Spinal cord (tissue), 9 donors: ENCODE measurements at regions not wholly inside any gene's neighbourhood (a gene's known extent, or its start where the extent isn't known, plus 50 kb on each side); places are given as distances from the start of the nearest gene placed in this dataset.
"Not testable (repeated sequence)": the region's sequence is repeated elsewhere in the genome, so short reads cannot be mapped to it uniquely, and the experiment has no call there.

Experiments used
- DNase-seq, 6 donors: peaks; one replicate each; pipeline versions ENCODE4 v3.0.0 to v3.0.0-alpha.2; 2013 to 2015; ENCODE audit warnings: low spot score in 6 of 6, low read depth in 4 of 6
- H3K27ac ChIP-seq: one replicate; pipeline ENCODE4 v1.5.1; 2013; ENCODE audit warnings: low read depth, low read length, control low read depth
- H3K27me3 ChIP-seq: one replicate; pipeline ENCODE4 v1.6.1; 2013; ENCODE audit warnings: low read length; ENCODE audit not compliant: control insufficient read depth, insufficient read depth
- H3K36me3 ChIP-seq: one replicate; pipeline ENCODE4 v1.6.1; 2013; ENCODE audit warnings: low read length; ENCODE audit not compliant: control insufficient read depth, insufficient read depth
- H3K4me1 ChIP-seq: one replicate; pipeline ENCODE4 v1.6.1; 2013; ENCODE audit warnings: low read length; ENCODE audit not compliant: control insufficient read depth, insufficient read depth
- H3K4me3 ChIP-seq: one replicate; pipeline ENCODE4 v1.5.1; 2013; ENCODE audit warnings: low read depth, low read length, control low read depth
- H3K9me3 ChIP-seq: one replicate; pipeline ENCODE4 v1.6.1; 2013; ENCODE audit warnings: low read length; ENCODE audit not compliant: control insufficient read depth, insufficient read depth
- WGBS: methylation state at CpG from one replicate; pipeline ENCODE4 v1.1.5; 2013; ENCODE audit warnings: missing lambda C conversion rate; ENCODE audit not compliant: insufficient coverage; 5-methylcytosine and 5-hydroxymethylcytosine counted together
- donor health status: healthy.

DNA sequence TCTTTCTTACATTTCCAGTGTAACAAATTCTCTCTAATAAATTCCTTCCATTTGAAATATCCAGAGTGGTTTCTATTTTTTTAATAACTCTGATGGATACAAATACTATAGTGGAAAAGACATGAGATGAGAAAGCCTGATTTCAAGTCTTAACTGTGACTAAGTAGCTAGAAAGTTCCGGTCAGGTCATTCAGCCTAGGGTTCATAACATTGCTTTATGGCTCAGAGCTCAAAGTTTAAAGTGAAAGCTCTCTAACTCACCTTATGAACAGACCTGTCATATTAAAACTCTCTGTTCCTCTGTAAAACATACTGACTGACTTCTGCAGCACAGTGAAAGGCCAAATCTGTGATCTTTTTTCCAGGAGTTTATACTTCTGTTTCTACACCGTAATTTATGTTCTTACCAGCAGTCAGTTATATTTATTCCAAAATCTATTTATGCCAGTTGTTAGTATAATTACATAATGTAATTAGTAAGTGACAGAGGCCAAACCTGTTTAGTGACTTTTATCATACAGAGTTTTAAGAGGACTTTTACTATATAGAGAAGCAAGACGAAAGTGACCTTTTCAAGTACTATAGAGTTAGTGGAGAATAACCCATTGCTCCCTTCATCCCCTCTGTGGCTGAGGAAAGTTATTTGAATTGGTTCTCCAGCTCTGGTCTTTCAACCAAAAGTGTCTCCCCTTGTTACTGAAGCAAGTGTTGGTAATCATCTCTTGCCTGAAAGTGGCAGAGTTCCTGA is 118.8 kb upstream of the PDE1A start:
- Histone ChIP-seq H3K36me3 (no peaks in the 10 kb centered on the region), H3K4me1 (no peaks in the 10 kb centered on the region), H3K27me3 (no peaks in the 10 kb centered on the region), H3K4me3 (no peak overlapping the region), H3K9me3 (no peaks in the 10 kb centered on the region), H3K27ac (no peak overlapping the region)
- 80% methylated on average over 1 of the region's 3 CpGs for WGBS
- no peak for DNase-seq

DNA sequence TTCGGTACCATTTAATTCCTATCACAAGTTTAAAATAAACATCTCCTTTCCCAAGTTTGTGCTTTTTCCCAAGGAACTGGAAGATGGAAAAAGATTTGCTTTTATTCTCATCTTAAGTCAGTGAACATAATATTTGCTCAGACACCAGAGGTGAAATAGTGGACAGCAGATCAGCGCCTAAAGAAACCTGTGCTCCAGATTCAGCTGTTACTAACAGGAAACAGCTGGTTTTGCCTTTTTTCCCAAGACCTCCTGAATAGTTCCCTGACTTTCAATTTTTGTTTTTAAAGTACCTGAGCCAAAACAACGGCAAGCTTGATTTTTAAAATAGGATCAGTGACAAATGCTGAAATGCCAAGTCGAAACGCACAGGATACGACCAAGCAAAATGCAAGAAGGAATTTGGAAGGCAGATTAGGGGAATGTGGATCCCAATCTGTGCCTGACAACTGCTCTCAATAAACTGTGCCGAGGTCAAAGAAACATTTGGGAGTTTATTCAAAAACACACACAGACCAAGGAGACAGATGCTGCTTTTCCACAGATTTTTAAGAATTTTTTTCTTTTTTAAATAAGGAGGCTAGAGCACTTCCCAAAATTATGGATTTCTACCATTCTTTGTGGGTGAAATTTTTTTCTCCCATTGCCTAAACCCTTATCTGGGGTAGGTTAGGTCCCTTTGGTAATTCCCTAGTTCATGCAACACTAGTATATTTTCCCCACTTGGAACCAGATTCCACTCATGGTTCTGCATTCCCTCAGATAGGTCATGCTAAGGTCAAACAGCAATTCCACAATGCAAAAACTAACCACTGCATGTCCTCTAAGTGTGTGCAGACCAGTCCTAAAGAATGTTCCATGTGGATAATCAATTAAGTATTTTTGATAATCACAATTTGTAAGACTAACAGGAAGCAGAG is 121.5 kb upstream of the PDE1A start:
- 62% methylated on average over 5 of the region's 7 CpGs for WGBS
- no peaks in the 10 kb centered on the region for H3K9me3 ChIP-seq
- H3K4me3 ChIP-seq, result no peak overlapping the region
- peak in 1 of 6 donors; percentile 92 for DNase-seq
- H3K36me3 ChIP-seq, result no peaks in the 10 kb centered on the region
- H3K4me1 ChIP-seq, result no peaks in the 10 kb centered on the region
- no peaks in the 10 kb centered on the region for H3K27me3 ChIP-seq
- H3K27ac ChIP-seq, result peak overlapping the region; percentile 12

DNA sequence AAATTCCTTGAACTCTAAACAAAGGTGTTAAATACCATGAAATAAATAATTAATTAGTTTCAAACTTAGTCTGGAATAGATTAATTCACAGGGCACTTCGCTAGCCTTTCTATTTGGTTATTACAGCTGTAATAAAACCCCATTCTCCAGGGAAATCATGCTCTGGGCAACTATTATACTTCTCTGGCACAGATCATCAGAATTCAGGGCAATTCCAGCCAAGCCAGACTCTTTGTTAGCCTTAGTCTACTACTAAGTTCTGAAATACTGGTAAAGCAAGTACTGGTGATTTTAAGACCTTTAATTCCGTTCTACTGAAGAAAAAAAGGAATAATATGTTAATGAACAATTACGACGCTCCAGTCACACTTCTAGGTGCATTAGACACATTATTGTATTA is 123.4 kb upstream of the PDE1A start:
- H3K27ac ChIP-seq, result no peak overlapping the region
- no peak overlapping the region for H3K4me3 ChIP-seq
- WGBS, result no CpG with 5 or more reads among the region's 4 CpGs
- H3K36me3 ChIP-seq, result no peaks in the 10 kb centered on the region
- H3K9me3 ChIP-seq, result no peaks in the 10 kb centered on the region
- H3K27me3 ChIP-seq, result no peaks in the 10 kb centered on the region
- H3K4me1 ChIP-seq, result no peaks in the 10 kb centered on the region
- DNase-seq, result no peak

- WGBS, result 94% methylated on average over 2 of the region's 5 CpGs
- not testable (repeated sequence) for H3K36me3 ChIP-seq, H3K27me3 ChIP-seq, H3K27ac ChIP-seq, DNase-seq, H3K4me1 ChIP-seq, H3K4me3 ChIP-seq, H3K9me3 ChIP-seq
Measured at GRCh38 chr2:182552232-182552631, 125.4 kb upstream of the PDE1A start.

DNA sequence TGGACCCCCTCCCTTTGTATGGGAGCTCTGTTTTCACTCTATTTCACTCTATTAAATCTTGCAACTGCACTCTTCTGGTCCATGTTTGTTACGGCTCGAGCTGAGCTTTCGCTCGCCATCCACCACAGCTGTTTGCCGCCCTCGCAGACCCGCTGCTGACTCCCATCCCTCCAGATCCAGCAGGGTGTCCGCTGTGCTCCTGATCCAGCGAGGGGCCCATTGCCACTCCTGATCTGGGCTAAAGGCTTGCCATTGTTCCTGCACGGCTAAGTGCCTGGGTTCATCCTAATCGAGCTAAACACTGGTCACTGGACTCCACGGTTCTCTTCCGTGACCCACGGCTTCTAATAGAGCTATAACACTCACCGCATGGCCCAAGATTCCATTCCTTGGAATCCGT is 125.9 kb upstream of the PDE1A start:
- H3K36me3 ChIP-seq, DNase-seq, H3K4me1 ChIP-seq, H3K27ac ChIP-seq, H3K4me3 ChIP-seq, H3K9me3 ChIP-seq, H3K27me3 ChIP-seq: not testable (repeated sequence)
- WGBS, result 94% methylated on average over 14 of the region's 16 CpGs

DNA sequence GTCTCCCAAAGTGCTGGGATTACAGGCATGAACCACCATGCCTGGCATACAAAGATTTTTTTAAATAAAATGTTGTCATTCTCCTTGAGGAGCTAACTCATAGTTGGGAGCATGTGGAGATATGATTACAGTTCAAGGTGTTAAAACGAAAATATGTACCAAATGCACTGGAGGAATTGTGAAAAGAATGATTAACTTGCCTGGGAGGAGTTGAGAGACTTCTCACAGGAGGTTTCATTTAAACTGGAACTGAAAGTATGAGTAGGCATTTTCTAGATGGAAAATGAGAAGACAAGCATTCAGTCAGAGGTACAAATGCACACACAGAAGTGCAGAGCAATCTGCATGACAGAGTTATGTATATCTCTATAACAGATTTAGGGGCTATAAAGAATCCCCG is 126.6 kb upstream of the PDE1A start:
- DNase-seq, result no peak
- H3K27me3 ChIP-seq, result no peaks in the 10 kb centered on the region
- no peak overlapping the region for H3K4me3 ChIP-seq
- H3K9me3 ChIP-seq, result no peaks in the 10 kb centered on the region
- no peaks in the 10 kb centered on the region for H3K4me1 ChIP-seq
- no peaks in the 10 kb centered on the region for H3K36me3 ChIP-seq
- no peak overlapping the region for H3K27ac ChIP-seq
- WGBS, result 74% methylated on average over 2 of the region's 2 CpGs

- WGBS, result 88% methylated on average over 1 of the region's 4 CpGs
- Histone ChIP-seq H3K4me1 (no peaks in the 10 kb centered on the region), H3K27ac (no peak overlapping the region), H3K27me3 (no peaks in the 10 kb centered on the region), H3K36me3 (no peaks in the 10 kb centered on the region), H3K4me3 (no peak overlapping the region), H3K9me3 (no peaks in the 10 kb centered on the region)
- peak in 1 of 6 donors; percentile 2 for DNase-seq
Measured at GRCh38 chr2:182554950-182555349, 128.1 kb upstream of the PDE1A start.

GRCh38 chr2:182558564-182558963 is 131.7 kb upstream of the PDE1A start:
- Histone ChIP-seq H3K27me3 (no peaks in the 10 kb centered on the region), H3K36me3 (no peaks in the 10 kb centered on the region), H3K4me3 (no peak overlapping the region), H3K27ac (no peak overlapping the region), H3K4me1 (no peaks in the 10 kb centered on the region), H3K9me3 (no peaks in the 10 kb centered on the region)
- WGBS, result no CpG with 5 or more reads among the region's 1 CpG
- DNase-seq, result peak in 2 of 6 donors; percentile 4 to 22

DNA sequence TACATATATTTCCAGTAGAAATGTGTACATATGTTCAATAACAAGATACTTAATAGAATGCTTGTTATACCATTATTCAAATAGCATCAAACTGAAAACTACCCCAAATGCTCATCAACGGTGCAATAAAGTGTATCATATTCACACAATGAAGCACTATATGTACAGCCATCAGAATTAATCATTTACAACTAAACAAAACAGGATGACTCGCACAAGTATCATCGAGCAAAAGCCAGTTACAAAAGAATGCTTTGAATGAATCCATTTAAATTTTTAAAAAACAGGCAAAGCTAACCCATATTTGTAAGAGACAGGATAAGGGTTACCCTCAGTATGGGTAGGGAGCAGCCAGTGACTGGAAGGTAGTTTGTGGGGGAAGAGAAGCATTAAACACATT is 132.8 kb upstream of the PDE1A start:
- H3K27me3 ChIP-seq, result no peaks in the 10 kb centered on the region
- no peak overlapping the region for H3K27ac ChIP-seq
- H3K36me3 ChIP-seq, result no peaks in the 10 kb centered on the region
- no peaks in the 10 kb centered on the region for H3K4me1 ChIP-seq
- 100% methylated on average over 1 of the region's 3 CpGs for WGBS
- H3K4me3 ChIP-seq, result no peak overlapping the region
- H3K9me3 ChIP-seq, result no peaks in the 10 kb centered on the region
- no peak for DNase-seq
